Motor neuron (in vitro differentiated cells): ENCODE measurements at regions not wholly inside any gene's neighbourhood (a gene's known extent, or its start where the extent isn't known, plus 50 kb on each side); places are given as distances from the start of the nearest gene placed in this dataset.

ENCODE experiments used
- ATAC-seq, 8 experiments: fragments of 200-7000 bp; cut with Tn5 transposase; replicated peaks in 6 of 8; 2 replicates each; pipeline ENCODE4 v1.8.0; 2021; ENCODE audit warnings: mild to moderate bottlenecking in 8 of 8, moderate library complexity in 8 of 8
- H3K27ac ChIP-seq, 2 donors: fragments of 250-450 bp; sonication (Bioruptor Pico); 2 replicates each; pipeline ENCODE4 v1.9.0; 2021; ENCODE audit warnings: antibody characterized with exemption in 2 of 2, mild to moderate bottlenecking in 2 of 2, moderate library complexity in 1 of 2
- H3K4me1 ChIP-seq, 2 donors: fragments of 250-450 bp; sonication (Bioruptor Pico); replicated peaks in 1 of 2; 2 replicates each; pipeline ENCODE4 v1.6.1; 2021; ENCODE audit warnings: antibody characterized with exemption in 2 of 2, mild to moderate bottlenecking in 2 of 2, moderate library complexity in 1 of 2
- H3K4me3 ChIP-seq, 5 donors: fragments of 250-450 bp; sonication (Bioruptor Pico); 2 replicates each; pipeline ENCODE4 v1.9.0; 2021; ENCODE audit warnings: antibody characterized with exemption in 5 of 5, mild to moderate bottlenecking in 5 of 5, moderate library complexity in 4 of 5
- WGBS, 10 experiments: fragments of 450-650 bp; shearing (Covaris generic); methylation state at CpG; one replicate each; pipeline ENCODE4 v1.0.0; 2022; 5-methylcytosine and 5-hydroxymethylcytosine counted together
- in situ Hi-C, 9 experiments: fragments of 400-800 bp; cut with MboI; loops; one replicate each; pipeline ENCODE4 v1.15.0; 2021; ENCODE audit warnings: low sequenced_read_pairs in 9 of 9, low pct_unique_long_range_greater_than_20kb in 2 of 9; ENCODE audit not compliant: unreplicated experiment in 9 of 9

GRCh38 chr4:12172198-12172973 is 743.7 kb upstream of the HS3ST1 start:
- WGBS, 10 experiments: 0 to 89% (median 52%) methylated on average over 1 to 3 of the region's 3 CpGs; no CpG with 5 or more reads in 1 of the 10 experiments
- H3K4me3 ChIP-seq: no peak overlapping the region
- H3K27ac ChIP-seq: no peak overlapping the region
- in situ Hi-C loops: no loop called here
- no peaks in the 10 kb centered on the region for H3K4me1 ChIP-seq
- no peak for ATAC-seq

DNA sequence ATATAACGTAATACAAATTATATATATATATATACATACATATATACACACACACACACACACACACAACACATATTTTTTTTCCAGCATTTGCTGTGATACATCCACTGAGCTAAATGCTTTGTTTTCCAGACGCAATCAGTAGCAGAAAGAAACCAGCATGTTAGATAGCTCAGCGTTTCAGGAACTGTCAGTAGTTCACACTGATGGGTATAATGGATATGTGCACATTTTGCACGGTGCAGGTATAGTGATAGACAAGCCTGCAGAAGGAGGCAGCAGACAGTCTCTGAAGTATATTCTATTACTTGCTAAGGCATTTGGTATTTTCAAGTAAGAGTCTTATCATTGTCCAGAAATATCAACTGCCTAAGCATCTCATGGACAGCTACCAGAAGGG is 741.6 kb upstream of the HS3ST1 start:
- in situ Hi-C loops: no loop called here
- Histone ChIP-seq H3K4me1 (no peaks in the 10 kb centered on the region), H3K4me3 (no peak overlapping the region), H3K27ac (no peak overlapping the region)
- no peak for ATAC-seq
- WGBS, 10 experiments: 0 to 100% (median 82%) methylated on average over 1 to 4 of the region's 4 CpGs; no CpG with 5 or more reads in 2 of the 10 experiments

DNA sequence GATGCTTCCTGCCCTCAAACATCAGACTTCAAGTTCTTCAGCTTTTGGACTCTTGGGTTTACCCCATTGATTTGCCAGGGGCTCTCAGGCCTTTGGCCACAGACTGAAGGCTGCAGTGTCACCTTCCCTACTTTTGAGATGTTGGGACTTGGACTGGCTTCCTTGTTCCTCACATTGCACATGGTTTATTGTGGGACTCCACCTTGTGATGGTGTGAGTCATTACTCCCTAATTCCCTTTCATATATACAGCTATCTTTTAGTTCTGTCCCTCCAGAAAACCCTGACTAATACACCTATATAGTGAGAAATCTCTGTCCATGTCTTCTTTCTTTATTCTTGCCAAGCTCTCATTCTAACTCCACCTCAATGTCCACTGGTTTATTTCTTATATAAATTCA is 736.9 kb upstream of the HS3ST1 start:
- ATAC-seq: no peak
- H3K4me1 ChIP-seq: no peaks in the 10 kb centered on the region
- H3K4me3 ChIP-seq: no peak overlapping the region
- no peak overlapping the region for H3K27ac ChIP-seq
- in situ Hi-C loops: no loop called here

DNA sequence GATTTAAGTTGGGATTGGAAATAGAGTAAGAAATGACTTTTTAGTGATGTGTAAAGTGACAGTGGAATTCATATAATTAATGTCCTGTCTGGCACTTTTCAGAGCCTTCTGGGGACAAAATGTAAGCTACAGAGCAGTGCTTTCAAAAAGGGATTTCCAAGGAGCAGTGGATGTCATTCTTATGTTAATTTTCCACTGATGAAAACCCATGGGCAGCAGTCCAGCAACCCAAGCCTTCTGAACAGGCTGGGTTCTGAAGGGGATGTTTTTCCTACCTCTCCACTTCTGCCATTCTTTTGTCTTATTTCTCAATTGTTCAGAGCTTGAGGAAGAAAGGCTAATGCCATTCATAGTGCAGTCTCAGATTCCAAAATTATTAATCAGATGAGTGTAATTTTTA is 717.6 kb upstream of the HS3ST1 start:
- Histone ChIP-seq H3K27ac (no peak overlapping the region), H3K4me1 (peaks cover 0 to 6% of the 10 kb centered on the region in 2 donors), H3K4me3 (no peak overlapping the region)
- in situ Hi-C loops: no loop called here
- peak in 5 of 8 experiments; percentile 88 to 97 (median 90) for ATAC-seq

DNA sequence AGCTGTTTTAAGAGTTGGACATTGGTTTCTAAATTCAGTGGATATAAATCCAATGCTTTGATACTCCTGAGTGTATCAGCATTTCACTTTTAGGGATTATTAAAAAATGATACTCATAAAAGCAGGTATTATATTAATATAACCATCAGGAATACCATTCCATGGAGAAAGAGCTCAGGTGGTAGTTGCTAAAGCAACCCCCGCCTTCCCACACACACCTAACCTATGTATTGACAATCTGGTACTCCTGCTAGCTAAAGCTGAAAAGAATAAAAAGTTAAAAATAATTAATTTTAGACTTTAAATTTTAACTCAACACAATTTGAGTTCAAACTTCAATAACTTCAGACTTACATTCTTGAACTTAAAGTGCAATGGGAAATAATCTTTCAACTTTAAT is 717.1 kb upstream of the HS3ST1 start:
- ATAC-seq: no peak
- in situ Hi-C loops: no loop called here
- no peak overlapping the region for H3K27ac ChIP-seq
- H3K4me1 ChIP-seq: peaks cover 0 to 6% of the 10 kb centered on the region in 2 donors
- H3K4me3 ChIP-seq: no peak overlapping the region
- 0 to 100% (median 63%) methylated on average over 1 of the region's 1 CpG; no CpG with 5 or more reads in 3 of the 10 experiments for WGBS, 10 experiments

DNA sequence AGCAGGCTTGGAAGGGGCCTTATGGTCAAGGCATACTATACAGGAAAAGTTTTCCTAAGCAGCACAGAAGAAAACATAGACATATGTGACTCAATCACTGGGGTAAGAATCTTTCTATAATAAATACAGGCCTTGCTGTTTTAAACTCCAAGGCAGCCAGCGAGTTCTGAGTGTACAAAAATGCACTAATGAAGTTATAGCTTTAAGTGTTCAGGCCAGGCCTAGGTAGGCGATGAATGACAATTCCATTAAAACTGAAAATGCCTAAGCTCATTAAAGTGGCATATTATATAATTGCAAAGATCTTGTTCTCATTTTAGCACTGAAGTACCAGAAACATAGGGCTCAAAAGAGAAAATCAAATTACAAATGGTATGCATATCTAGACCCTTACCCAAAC is 716.4 kb upstream of the HS3ST1 start:
- H3K4me3 ChIP-seq: no peak overlapping the region
- 17 to 100% (median 92%) methylated on average over 1 to 2 of the region's 2 CpGs; no CpG with 5 or more reads in 4 of the 10 experiments for WGBS, 10 experiments
- in situ Hi-C loops: no loop called here
- ATAC-seq: no peak
- H3K4me1 ChIP-seq: peaks cover 0 to 6% of the 10 kb centered on the region in 2 donors
- H3K27ac ChIP-seq: no peak overlapping the region

DNA sequence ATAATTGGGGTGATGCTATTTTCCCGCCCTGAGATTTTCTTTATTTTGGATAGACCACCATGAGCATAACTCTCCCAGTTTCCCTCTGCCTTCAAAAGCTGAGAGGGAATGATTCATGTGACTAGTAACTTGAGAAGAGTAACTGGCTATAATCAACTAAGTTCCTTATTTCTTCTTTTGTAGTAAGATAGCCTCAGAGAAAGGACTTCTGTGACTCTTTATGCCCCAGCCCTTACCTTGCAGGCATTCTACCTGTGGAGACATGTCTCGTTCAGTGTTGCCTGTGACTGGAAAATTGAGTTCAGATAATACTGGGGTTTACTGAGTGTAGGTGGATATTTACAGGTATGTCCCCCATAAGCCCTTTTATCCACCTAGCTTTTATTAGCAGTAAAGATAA is 715.4 kb upstream of the HS3ST1 start:
- in situ Hi-C loops: no loop called here
- no peak overlapping the region for H3K4me3 ChIP-seq
- ATAC-seq: no peak
- 0 to 100% (median 90%) methylated on average over 1 to 2 of the region's 2 CpGs for WGBS, 10 experiments
- no peak overlapping the region for H3K27ac ChIP-seq
- peaks cover 0 to 6% of the 10 kb centered on the region in 2 donors for H3K4me1 ChIP-seq

DNA sequence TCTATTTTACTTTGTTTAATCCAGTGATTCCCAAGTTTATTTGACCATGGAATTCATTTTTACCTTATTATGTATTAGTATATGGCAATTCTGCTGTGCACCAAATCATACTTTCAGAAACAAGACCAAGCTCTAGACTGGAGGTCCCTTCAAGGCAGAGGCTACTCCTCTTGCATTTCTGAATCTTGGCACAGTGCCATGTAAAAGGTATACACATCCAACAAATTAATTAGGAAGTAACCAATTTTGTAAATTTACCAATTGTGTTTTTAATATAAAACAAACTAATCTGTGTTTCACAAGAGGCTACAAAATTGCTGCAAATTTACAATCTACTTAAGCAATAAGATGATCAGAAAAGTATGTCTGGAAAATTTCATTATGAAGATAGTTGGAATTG is 712.2 kb upstream of the HS3ST1 start:
- Histone ChIP-seq H3K4me1 (peaks cover 0 to 3% of the 10 kb centered on the region in 2 donors), H3K27ac (no peak overlapping the region), H3K4me3 (no peak overlapping the region)
- ATAC-seq: no peak
- in situ Hi-C loops: no loop called here

DNA sequence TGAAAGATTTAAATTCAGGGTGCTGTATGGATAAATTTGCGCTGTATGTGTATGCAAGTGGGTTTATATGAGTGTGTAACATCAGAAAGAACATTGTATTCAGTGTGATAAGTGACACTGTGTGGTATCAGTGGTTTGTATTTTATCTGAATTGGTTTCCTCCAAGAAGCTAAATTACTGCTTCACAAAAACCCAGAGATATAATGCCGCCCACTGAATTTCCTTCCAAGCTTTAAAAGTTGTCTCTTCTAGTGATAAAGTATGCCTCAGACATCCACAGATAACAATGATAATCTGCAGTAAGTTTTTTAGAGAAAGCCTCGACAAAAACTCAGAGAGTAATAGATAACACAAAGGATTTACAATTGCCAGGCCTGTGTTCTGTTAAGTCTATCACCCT is 710.6 kb upstream of the HS3ST1 start:
- 0 to 100% (median 60%) methylated on average over 1 to 3 of the region's 3 CpGs; no CpG with 5 or more reads in 1 of the 10 experiments for whole genome bisulfite sequencing, 10 experiments
- Histone ChIP-seq H3K27ac (no peak overlapping the region), H3K4me3 (no peak overlapping the region), H3K4me1 (no peaks in the 10 kb centered on the region)
- in situ Hi-C loops: no loop called here
- no peak for ATAC-seq

GRCh38 chr4:12138488-12138887 is 709.8 kb upstream of the HS3ST1 start:
- no peak overlapping the region for H3K4me3 ChIP-seq
- in situ Hi-C loops: no loop called here
- H3K4me1 ChIP-seq: no peaks in the 10 kb centered on the region
- ATAC-seq: no peak
- 0 to 100% (median 75%) methylated on average over 1 of the region's 1 CpG; no CpG with 5 or more reads in 3 of the 10 experiments for WGBS, 10 experiments
- no peak overlapping the region for H3K27ac ChIP-seq

DNA sequence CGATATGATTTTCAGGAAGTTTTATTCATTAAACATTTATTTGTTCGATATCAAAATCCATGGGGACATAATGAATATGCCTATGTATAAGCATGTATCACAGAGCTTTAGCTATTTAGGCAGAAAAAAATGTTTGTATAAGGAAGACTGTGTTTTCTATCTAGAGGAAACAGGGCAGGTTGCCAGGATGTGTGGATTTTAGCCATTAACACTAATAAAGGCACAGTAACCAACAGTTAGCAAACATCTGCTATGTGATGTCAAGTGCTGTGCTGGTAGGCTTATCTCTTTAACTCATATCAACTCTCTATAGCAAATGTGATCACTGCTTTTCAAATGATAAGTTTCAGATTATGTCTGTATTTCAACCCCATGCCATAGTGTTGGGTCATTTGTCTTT is 708.9 kb upstream of the HS3ST1 start:
- H3K4me3 ChIP-seq: no peak overlapping the region
- no peaks in the 10 kb centered on the region for H3K4me1 ChIP-seq
- in situ Hi-C loops: no loop called here
- no peak overlapping the region for H3K27ac ChIP-seq
- WGBS, 10 experiments: 0 to 94% (median 72%) methylated on average over 1 to 2 of the region's 2 CpGs; no CpG with 5 or more reads in 2 of the 10 experiments
- ATAC-seq: peak in 1 of 8 experiments; percentile 59

DNA sequence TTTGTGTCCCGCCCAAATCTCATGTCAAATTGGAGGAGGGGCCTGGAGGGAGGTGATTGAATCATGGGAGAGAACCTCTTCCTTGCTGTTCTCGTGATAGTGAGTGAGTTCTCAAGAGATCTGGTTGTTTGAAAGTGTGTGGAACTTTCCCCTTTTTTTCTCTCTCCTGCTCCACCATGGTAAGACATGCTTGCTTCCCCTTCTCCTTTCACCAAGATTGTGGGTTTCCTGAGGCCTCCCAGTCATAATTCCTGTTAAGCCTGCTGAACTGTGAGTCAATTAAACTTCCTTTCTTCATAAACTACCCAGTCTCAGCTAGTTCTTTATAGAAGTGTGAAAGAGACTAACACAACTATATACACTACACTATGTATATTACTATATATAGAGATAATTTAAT is 697.8 kb upstream of the HS3ST1 start:
- 0 to 100% (median 37%) methylated on average over 1 to 2 of the region's 2 CpGs; no CpG with 5 or more reads in 2 of the 10 experiments for WGBS, 10 experiments
- in situ Hi-C loops: no loop called here
- no peak overlapping the region for H3K4me3 ChIP-seq
- no peak overlapping the region for H3K27ac ChIP-seq
- ATAC-seq: no peak
- H3K4me1 ChIP-seq: peaks cover 0 to 3% of the 10 kb centered on the region in 2 donors

- peaks cover 0 to 3% of the 10 kb centered on the region in 2 donors for H3K4me1 ChIP-seq
- in situ Hi-C loops: no loop called here
- ATAC-seq: no peak
- 0 to 100% (median 63%) methylated on average over 1 of the region's 1 CpG; no CpG with 5 or more reads in 3 of the 10 experiments for WGBS, 10 experiments
- no peak overlapping the region for H3K27ac ChIP-seq
- H3K4me3 ChIP-seq: no peak overlapping the region
Observed at GRCh38 chr4:12124138-12124537, 695.4 kb upstream of the HS3ST1 start.

GRCh38 chr4:12123707-12124106 is 695.0 kb upstream of the HS3ST1 start:
- no peak overlapping the region for H3K4me3 ChIP-seq
- no peak overlapping the region for H3K27ac ChIP-seq
- no peak for ATAC-seq
- in situ Hi-C loops: no loop called here
- H3K4me1 ChIP-seq: peaks cover 0 to 3% of the 10 kb centered on the region in 2 donors
